ENCODE measurements at regions not wholly inside any gene's neighbourhood (a gene's known extent, or its start where the extent isn't known, plus 50 kb on each side); places are given as distances from the start of the nearest gene placed in this dataset.

GRCh38 chr4:167918077-167918476 is 174.3 kb upstream of the ANXA10 start:
- no peaks in the 10 kb centered on the region for H3K4me1 ChIP-seq
- no peaks in the 10 kb centered on the region for H3K36me3 ChIP-seq
- H3K27ac ChIP-seq: no peak overlapping the region
- no peaks in the 10 kb centered on the region for H3K27me3 ChIP-seq (replicated peaks in 1 of 7)
- DNase-seq: no peak
- 38 to 81% (median 73%) methylated on average over 1 of the region's 1 CpG for WGBS, 5 donors
- peaks cover 0 to 44% (median 22%) of the 10 kb centered on the region in 8 donors for H3K9me3 ChIP-seq
- no peak for TF ChIP-seq POLR2AphosphoS5 (IDR thresholded peaks at IDR 0.05)
- TF ChIP-seq CTCF (IDR thresholded peaks at IDR 0.05 in 8 of 11, conservative IDR thresholded peaks at IDR 0.05 in 3 of 11): no peak
- TF ChIP-seq POLR2A (IDR thresholded peaks at IDR 0.05): no peak
- no peak overlapping the region for H3K4me3 ChIP-seq
- intact Hi-C loops (cut with DNase I; ENCODE audit: low total_unique reads): no loop called here

GRCh38 chr4:167930166-167930565 is 162.2 kb upstream of the ANXA10 start:
- 29 to 70% (median 64%) methylated on average over 1 of the region's 1 CpG for WGBS, 5 donors
- intact Hi-C loops (cut with DNase I; ENCODE audit: low total_unique reads): no loop called here
- Histone ChIP-seq H3K4me3 (no peak overlapping the region), H3K9me3 (no peaks in the 10 kb centered on the region), H3K27ac (no peak overlapping the region), H3K27me3 (replicated peaks in 1 of 7) (no peaks in the 10 kb centered on the region), H3K4me1 (no peaks in the 10 kb centered on the region), H3K36me3 (no peaks in the 10 kb centered on the region)
- TF ChIP-seq CTCF (IDR thresholded peaks at IDR 0.05 in 8 of 11, conservative IDR thresholded peaks at IDR 0.05 in 3 of 11) (no peak), POLR2A (IDR thresholded peaks at IDR 0.05) (no peak), POLR2AphosphoS5 (IDR thresholded peaks at IDR 0.05) (no peak)
- no peak for DNase-seq

- no peak overlapping the region for H3K27ac ChIP-seq
- no peak for TF ChIP-seq POLR2AphosphoS5 (IDR thresholded peaks at IDR 0.05)
- TF ChIP-seq POLR2A (IDR thresholded peaks at IDR 0.05): no peak
- no peak for TF ChIP-seq CTCF (IDR thresholded peaks at IDR 0.05 in 8 of 11, conservative IDR thresholded peaks at IDR 0.05 in 3 of 11)
- H3K9me3 ChIP-seq: no peaks in the 10 kb centered on the region
- WGBS, 5 donors: 63 to 83% (median 76%) methylated on average over 4 of the region's 4 CpGs
- DNase-seq: no peak
- H3K36me3 ChIP-seq: no peaks in the 10 kb centered on the region
- intact Hi-C loops (cut with DNase I; ENCODE audit: low total_unique reads): no loop called here
- no peaks in the 10 kb centered on the region for H3K4me1 ChIP-seq
- no peak overlapping the region for H3K4me3 ChIP-seq
- no peaks in the 10 kb centered on the region for H3K27me3 ChIP-seq (replicated peaks in 1 of 7)
These were observed 158.1 kb upstream of the ANXA10 start for GRCh38 chr4:167934216-167934615.

- Histone ChIP-seq H3K27ac (no peak overlapping the region), H3K4me3 (no peak overlapping the region), H3K4me1 (no peaks in the 10 kb centered on the region), H3K27me3 (replicated peaks in 1 of 7) (no peaks in the 10 kb centered on the region), H3K9me3 (no peaks in the 10 kb centered on the region), H3K36me3 (no peaks in the 10 kb centered on the region)
- TF ChIP-seq CTCF (IDR thresholded peaks at IDR 0.05 in 8 of 11, conservative IDR thresholded peaks at IDR 0.05 in 3 of 11) (no peak), POLR2AphosphoS5 (IDR thresholded peaks at IDR 0.05) (no peak), POLR2A (IDR thresholded peaks at IDR 0.05) (no peak)
- WGBS, 5 donors: 69 to 84% (median 77%) methylated on average over 10 of the region's 10 CpGs
- intact Hi-C loops (cut with DNase I; ENCODE audit: low total_unique reads): no loop called here
- no peak for DNase-seq
These were observed 152.3 kb upstream of the ANXA10 start for GRCh38 chr4:167939863-167940616.

All from spleen (tissue), 11 donors.